Astrocyte of the cerebellum (primary cell): ENCODE measurements at regions not wholly inside any gene's neighbourhood (a gene's known extent, or its start where the extent isn't known, plus 50 kb on each side); places are given as distances from the start of the nearest gene placed in this dataset.

ENCODE experiments used
- DNase-seq: peaks from one replicate; pipeline ENCODE4 v3.0.0-alpha.2; 2011; ENCODE audit warnings: low read depth
- H3K4me3 ChIP-seq: 2 replicates; pipeline ENCODE4 v1.5.1; 2011; ENCODE audit warnings: mild to moderate bottlenecking, low read depth, low read length, moderate library complexity
- in situ Hi-C: cut with HindIII; loops from 2 replicates; pipeline ENCODE4 v1.10.0; 2017; ENCODE audit warnings: low sequenced_read_pairs
- TF ChIP-seq, protein P1 (sequence below): IDR thresholded peaks from 2 replicates; pipeline ENCODE4 v1.5.1; 2012; ENCODE audit warnings: low read length, low read depth, moderate library complexity, mild to moderate bottlenecking; ENCODE audit errors: missing control alignments

DNA sequence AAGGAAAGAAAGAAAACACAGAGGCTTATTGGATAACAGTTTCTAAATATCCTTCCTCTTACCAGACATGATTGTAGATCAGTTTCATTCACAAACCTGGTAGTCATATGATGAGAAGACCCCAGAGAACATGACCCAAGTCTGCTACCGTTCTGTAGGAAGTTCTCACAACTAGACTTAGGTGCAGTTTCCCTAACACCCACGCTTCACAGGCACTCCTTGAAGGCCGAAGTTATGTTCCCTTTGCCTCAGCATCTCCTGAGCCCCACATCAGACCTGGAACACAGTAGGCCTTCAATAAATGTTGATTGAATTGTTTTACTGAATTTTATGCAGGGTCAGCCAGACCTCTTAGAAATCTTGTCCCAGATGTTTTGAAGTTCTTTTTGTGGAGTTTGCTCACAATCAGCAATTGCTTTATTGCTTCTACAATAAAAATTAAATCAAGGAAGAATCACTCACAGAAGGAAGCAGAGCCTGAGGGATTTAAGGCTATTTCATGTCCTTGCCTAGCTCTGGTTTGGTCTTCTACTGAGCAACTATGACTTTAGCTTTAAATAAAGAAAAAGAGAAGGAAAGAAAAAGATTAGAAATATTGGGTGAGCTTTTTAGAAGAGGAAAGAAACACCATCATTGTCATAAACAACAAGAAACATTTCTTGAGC lies 138.6 kb upstream of the MDM1 start:
- no peak overlapping the region for H3K4me3 ChIP-seq
- TF ChIP-seq, protein P1, sequence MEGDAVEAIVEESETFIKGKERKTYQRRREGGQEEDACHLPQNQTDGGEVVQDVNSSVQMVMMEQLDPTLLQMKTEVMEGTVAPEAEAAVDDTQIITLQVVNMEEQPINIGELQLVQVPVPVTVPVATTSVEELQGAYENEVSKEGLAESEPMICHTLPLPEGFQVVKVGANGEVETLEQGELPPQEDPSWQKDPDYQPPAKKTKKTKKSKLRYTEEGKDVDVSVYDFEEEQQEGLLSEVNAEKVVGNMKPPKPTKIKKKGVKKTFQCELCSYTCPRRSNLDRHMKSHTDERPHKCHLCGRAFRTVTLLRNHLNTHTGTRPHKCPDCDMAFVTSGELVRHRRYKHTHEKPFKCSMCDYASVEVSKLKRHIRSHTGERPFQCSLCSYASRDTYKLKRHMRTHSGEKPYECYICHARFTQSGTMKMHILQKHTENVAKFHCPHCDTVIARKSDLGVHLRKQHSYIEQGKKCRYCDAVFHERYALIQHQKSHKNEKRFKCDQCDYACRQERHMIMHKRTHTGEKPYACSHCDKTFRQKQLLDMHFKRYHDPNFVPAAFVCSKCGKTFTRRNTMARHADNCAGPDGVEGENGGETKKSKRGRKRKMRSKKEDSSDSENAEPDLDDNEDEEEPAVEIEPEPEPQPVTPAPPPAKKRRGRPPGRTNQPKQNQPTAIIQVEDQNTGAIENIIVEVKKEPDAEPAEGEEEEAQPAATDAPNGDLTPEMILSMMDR: no peak
- in situ Hi-C loops: no loop called here
- DNase-seq: no peak

DNA sequence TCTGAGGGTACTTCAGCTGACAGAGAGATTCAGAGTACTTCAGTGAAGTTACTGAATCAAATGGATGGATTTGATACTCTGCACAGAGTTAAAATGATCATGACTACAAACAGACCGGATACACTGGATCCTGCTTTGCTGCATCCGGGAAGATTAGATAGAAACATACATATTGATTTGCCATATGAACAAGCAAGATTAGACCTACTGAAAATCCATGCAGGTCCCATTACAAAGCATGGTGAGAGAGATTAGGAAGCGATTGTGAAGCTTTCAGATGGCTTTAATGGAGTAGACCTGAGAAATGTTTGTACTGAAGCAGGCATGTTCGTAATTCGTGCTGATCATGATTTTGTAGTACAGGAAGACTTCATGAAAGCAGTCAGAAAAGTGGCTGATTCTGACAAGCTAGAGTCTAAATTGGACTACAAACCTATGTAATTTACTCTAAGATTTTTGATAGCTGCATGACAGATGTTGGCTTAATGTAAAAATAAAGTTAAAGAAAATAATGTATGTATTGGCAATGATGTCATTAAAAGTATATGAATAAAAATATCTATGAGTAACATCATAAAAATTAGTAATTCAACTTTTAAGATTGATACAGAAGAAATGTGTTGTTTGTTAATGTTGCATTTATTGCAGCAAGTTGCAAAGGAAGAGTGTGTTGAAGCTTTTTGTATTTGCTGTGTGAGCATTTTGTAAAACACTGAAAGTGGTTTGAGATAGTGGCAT lies 136.1 kb upstream of the RAP1B start:
- TF ChIP-seq, protein P1: no peak
- in situ Hi-C loops: no loop called here
- H3K4me3 ChIP-seq: no peak overlapping the region
- DNase-seq: no peak

- TF ChIP-seq, protein P1: no peak
- H3K4me3 ChIP-seq: no peak overlapping the region
- no peak for DNase-seq
- in situ Hi-C loops: no loop called here
Observed at GRCh38 chr12:68476794-68477193, 133.9 kb upstream of the RAP1B start.

DNA sequence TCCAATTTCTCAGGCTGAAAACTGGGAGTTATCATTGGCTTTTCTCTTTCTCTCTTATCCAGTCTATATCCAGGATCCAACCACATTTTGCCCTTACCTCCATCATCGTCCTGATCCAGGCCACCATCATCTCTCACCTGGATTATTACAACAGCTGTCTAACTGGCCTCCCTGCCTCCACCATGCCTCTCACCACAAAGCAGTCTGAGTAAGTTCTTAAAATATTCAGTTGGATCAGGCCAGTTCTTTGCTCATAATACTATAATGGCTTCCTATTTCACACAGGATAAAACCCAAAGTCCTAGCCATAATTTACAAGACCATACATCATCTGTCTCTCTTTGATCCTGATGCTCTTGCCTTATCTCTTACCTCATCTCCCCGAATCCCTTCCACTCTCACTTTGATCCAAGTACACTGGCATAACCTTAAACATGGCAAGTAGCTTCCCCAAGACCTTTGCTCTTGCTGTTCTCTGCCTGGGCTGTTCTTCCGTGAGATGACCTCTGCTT lies 133.4 kb upstream of the RAP1B start:
- no peak overlapping the region for H3K4me3 ChIP-seq
- TF ChIP-seq, protein P1: no peak
- DNase-seq: no peak

DNA sequence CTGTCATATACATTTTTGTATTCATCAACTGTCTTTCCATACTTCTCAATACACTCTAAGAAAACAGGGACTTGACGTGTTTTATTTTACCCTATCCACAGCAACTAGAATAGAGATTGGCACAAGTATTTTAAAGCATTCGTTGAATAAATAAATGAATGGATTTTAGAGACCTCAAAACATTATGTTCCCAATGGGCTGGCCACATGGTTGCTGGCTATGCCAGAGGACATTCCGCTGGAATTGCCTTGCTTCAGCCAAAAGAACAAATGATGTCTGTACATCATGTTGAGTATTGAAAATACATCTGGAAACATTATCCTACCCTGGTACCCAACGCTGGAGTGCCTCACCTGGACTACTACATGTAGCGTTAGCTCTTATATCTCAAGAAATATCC lies 132.8 kb upstream of the RAP1B start:
- TF ChIP-seq, protein P1: no peak
- in situ Hi-C loops: no loop called here

More for the DNA sequence above, 133.4 kb upstream of the RAP1B start:
- in situ Hi-C loops: no loop called here

DNA sequence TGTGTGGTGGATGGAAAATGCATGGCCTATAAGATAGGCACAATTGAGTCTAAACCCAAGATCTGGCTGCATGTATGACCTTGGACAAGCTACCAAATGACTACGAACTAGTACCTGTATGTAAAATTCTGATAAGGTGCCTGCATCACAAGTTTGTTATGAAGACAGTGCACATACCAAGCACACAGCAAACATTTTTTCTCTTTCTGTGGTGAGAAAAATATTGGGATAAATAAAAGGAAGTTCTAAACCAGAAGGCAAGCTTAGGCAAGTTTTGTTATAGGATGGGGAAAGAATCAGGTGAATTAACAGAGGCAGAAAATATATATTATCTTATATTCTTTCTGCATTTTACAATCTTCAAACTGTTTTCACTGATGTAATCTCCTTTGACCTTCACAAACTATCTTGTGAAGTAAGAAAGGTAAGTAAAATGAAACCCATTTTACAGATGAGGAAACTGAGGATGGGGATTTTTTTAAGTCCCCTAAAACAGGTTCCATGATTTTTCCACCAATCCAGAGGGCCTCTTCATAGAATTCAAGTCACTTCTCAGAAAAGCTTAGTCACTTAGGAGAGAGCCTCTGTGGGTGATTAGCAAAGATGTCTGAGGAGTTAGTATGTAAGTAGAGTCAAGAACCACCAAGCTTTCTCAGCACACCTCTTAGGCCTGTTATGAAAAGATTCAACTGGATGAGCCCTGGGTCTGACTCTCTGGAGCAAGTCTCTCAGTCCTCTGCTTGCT lies 132.0 kb upstream of the RAP1B start:
- H3K4me3 ChIP-seq: no peak overlapping the region
- DNase-seq: no peak
- in situ Hi-C loops: no loop called here
- TF ChIP-seq, protein P1: no peak

More for the DNA sequence above, 132.8 kb upstream of the RAP1B start:
- no peak overlapping the region for H3K4me3 ChIP-seq
- DNase-seq: no peak
